ENCODE measurements at regions not wholly inside any gene's neighbourhood (a gene's known extent, or its start where the extent isn't known, plus 50 kb on each side); places are given as distances from the start of the nearest gene placed in this dataset.

DNA sequence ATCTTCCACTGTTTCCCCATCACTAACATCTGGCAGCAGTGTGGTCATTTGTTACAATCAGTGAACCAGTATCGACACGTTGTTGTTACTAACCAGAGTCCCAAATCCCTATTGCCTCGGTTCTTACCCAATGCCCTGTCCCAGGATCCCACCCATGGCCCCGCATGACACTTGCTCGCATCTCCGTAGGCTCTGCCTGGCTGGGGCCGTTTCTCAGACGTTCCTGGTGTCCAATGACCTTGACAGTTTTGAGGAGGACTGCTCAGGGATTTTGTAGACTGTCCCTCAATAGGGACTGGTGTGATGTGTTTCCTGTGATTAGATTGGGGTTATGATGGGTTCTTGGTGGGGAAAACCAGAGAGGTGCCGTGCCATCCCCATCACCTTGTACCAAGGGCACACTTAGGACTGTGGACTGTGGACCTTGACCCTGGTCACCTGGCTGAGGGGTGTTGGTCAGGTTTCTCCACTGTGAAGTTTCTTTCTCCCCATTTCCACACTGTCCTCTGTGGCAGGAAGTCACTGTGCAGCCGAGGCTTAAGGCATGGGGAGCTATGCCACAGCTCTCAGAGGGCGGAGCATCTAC lies 108.4 kb downstream of the ADRA2C start:
- TF ChIP-seq, protein P1, sequence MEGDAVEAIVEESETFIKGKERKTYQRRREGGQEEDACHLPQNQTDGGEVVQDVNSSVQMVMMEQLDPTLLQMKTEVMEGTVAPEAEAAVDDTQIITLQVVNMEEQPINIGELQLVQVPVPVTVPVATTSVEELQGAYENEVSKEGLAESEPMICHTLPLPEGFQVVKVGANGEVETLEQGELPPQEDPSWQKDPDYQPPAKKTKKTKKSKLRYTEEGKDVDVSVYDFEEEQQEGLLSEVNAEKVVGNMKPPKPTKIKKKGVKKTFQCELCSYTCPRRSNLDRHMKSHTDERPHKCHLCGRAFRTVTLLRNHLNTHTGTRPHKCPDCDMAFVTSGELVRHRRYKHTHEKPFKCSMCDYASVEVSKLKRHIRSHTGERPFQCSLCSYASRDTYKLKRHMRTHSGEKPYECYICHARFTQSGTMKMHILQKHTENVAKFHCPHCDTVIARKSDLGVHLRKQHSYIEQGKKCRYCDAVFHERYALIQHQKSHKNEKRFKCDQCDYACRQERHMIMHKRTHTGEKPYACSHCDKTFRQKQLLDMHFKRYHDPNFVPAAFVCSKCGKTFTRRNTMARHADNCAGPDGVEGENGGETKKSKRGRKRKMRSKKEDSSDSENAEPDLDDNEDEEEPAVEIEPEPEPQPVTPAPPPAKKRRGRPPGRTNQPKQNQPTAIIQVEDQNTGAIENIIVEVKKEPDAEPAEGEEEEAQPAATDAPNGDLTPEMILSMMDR (IDR thresholded peaks at IDR 0.05), result no peak
- TF ChIP-seq POLR2A (IDR thresholded peaks at IDR 0.05), result no peak
